IMR-90 (cell line): ENCODE measurements at regions not wholly inside any gene's neighbourhood (a gene's known extent, or its start where the extent isn't known, plus 50 kb on each side); places are given as distances from the start of the nearest gene placed in this dataset.

Experiments
- ATAC-seq: fragments of 200-7000 bp; cut with Tn5 transposase; 2 replicates; pipeline ENCODE4 v1.9.1; 2020; ENCODE audit warnings: low read depth, mild to moderate bottlenecking, moderate library complexity
- BruUV-seq: library from RNA; stranded (reverse); fragments of 400-500 nt; replicated peaks from 2 replicates; lab custom pipeline; 2021; lab: Mats Ljungman, UMichigan
- CTCF ChIA-PET: fragments of 300-600 bp; formaldehyde crosslinking; extraction: SDS; loops from one replicate; lab custom pipeline; 2021; ENCODE audit warnings: antibody characterized with exemption; lab: Yijun Ruan, JAX
- POLR2A ChIA-PET: fragments of 300-600 bp; sonication (Branson Sonifier 250); formaldehyde crosslinking; loops from one replicate; lab custom pipeline; 2022; ENCODE audit warnings: antibody characterized with exemption; ENCODE audit not compliant: unreplicated experiment; lab: Charles Lee
- DNase-seq: peaks from one replicate; pipeline ENCODE4 v3.0.0; 2013
- H2AFZ ChIP-seq: replicated peaks from 2 replicates; pipeline ENCODE3; 2013; ENCODE audit warnings: low read length, mild to moderate bottlenecking; ENCODE audit not compliant: poor library complexity
- H2AK5ac ChIP-seq: 2 replicates; pipeline ENCODE4 v1.6.1; 2013; ENCODE audit warnings: low read depth, low read length, inconsistent platforms
- H2AK9ac ChIP-seq: replicated peaks from 2 replicates; pipeline ENCODE3; 2013; ENCODE audit warnings: mild to moderate bottlenecking, low read depth, low read length, moderate library complexity; ENCODE audit not compliant: poor library complexity
- H2BK120ac ChIP-seq: 2 replicates; pipeline ENCODE4 v1.6.1; 2013; ENCODE audit warnings: low read depth, low read length, inconsistent platforms
- H2BK15ac ChIP-seq: 3 replicates; pipeline ENCODE4 v1.6.1; 2013; ENCODE audit warnings: low read depth, low read length, inconsistent platforms
- H2BK20ac ChIP-seq: 2 replicates; pipeline ENCODE4 v1.6.1; 2013; ENCODE audit warnings: low read depth, mild to moderate bottlenecking, inconsistent platforms, low read length, moderate library complexity
- H2BK5ac ChIP-seq: 2 replicates; pipeline ENCODE4 v1.6.1; 2013; ENCODE audit warnings: mild to moderate bottlenecking, low read depth, low read length, inconsistent platforms; ENCODE audit not compliant: poor library complexity, severe bottlenecking
- H3K14ac ChIP-seq: replicated peaks from 2 replicates; pipeline ENCODE4 v1.6.1; 2013; ENCODE audit warnings: low read depth, low read length, inconsistent platforms
- H3K18ac ChIP-seq: 2 replicates; pipeline ENCODE4 v1.6.1; 2013; ENCODE audit warnings: low read depth, low read length, control low read depth
- H3K23ac ChIP-seq: 2 replicates; pipeline ENCODE4 v1.6.1; 2013; ENCODE audit warnings: low read depth, low read length, inconsistent platforms
- H3K27ac ChIP-seq: 2 replicates; pipeline ENCODE4 v1.5.1; 2013; ENCODE audit warnings: mild to moderate bottlenecking, control low read depth, low read length; ENCODE audit not compliant: insufficient read depth
- H3K27me3 ChIP-seq: 2 replicates; pipeline ENCODE4 v1.6.1; 2013; ENCODE audit warnings: low read length; ENCODE audit not compliant: control insufficient read depth, insufficient read depth
- H3K36me3 ChIP-seq: 2 replicates; pipeline ENCODE4 v1.6.1; 2013; ENCODE audit warnings: low read length, mixed read lengths; ENCODE audit not compliant: control insufficient read depth, insufficient read depth
- H3K4ac ChIP-seq: 2 replicates; pipeline ENCODE4 v1.6.1; 2013; ENCODE audit warnings: low read depth, low read length, inconsistent platforms
- H3K4me1 ChIP-seq: 2 replicates; pipeline ENCODE4 v1.6.1; 2013; ENCODE audit warnings: low read length, mixed read lengths; ENCODE audit not compliant: control insufficient read depth, insufficient read depth
- H3K4me2 ChIP-seq: 2 replicates; pipeline ENCODE4 v1.6.1; 2013; ENCODE audit warnings: low read depth, mild to moderate bottlenecking, control low read depth, low read length, moderate library complexity
- H3K4me3 ChIP-seq: 2 replicates; pipeline ENCODE4 v1.5.1; 2013; ENCODE audit warnings: low read depth, mild to moderate bottlenecking, control low read depth, low read length, moderate library complexity; ENCODE audit not compliant: insufficient read depth
- H3K56ac ChIP-seq: 2 replicates; pipeline ENCODE4 v1.6.1; 2013; ENCODE audit warnings: low read length, inconsistent platforms; ENCODE audit not compliant: insufficient read depth; ENCODE audit errors: extremely low read depth
- H3K79me1 ChIP-seq, 2 experiments: 2 replicates each; pipeline ENCODE4 v1.6.1; 2013; ENCODE audit warnings: low read length in 2 of 2, inconsistent platforms in 1 of 2, low read depth in 1 of 2
- H3K9ac ChIP-seq: 2 replicates; pipeline ENCODE4 v1.6.1; 2013; ENCODE audit warnings: low read depth, low read length, control low read depth
- H3K9me1 ChIP-seq: 2 replicates; pipeline ENCODE4 v1.6.1; 2013; ENCODE audit warnings: low read length, inconsistent platforms; ENCODE audit not compliant: insufficient read depth
- H3K9me3 ChIP-seq: 2 replicates; pipeline ENCODE4 v1.6.1; 2013; ENCODE audit warnings: low read length; ENCODE audit not compliant: control insufficient read depth, insufficient read depth
- H4K20me1 ChIP-seq: 2 replicates; pipeline ENCODE4 v1.6.1; 2013; ENCODE audit warnings: low read length, inconsistent platforms; ENCODE audit not compliant: insufficient read depth
- H4K5ac ChIP-seq: 2 replicates; pipeline ENCODE4 v1.6.1; 2013; ENCODE audit warnings: mild to moderate bottlenecking, low read depth, low read length, control low read depth
- H4K8ac ChIP-seq, 2 experiments: 2 replicates each; pipeline ENCODE4 v1.6.1; 2013; ENCODE audit warnings: low read depth in 2 of 2, low read length in 2 of 2, control low read depth in 1 of 2, inconsistent platforms in 1 of 2
- H4K91ac ChIP-seq: 2 replicates; pipeline ENCODE4 v1.6.1; 2013; ENCODE audit warnings: low read depth, low read length, inconsistent platforms; ENCODE audit not compliant: insufficient read depth
- BHLHE40 ChIP-seq: fragments of 150-350 bp; IDR thresholded peaks from 2 replicates; pipeline ENCODE4 v1.6.1; 2016; ENCODE audit warnings: mild to moderate bottlenecking, low read depth, low read length
- CEBPB ChIP-seq: IDR thresholded peaks from 2 replicates; pipeline ENCODE4 v1.6.1; 2012; ENCODE audit warnings: low read depth, low read length, improper control_type of control experiment
- CHD1 ChIP-seq: IDR thresholded peaks from 2 replicates; pipeline ENCODE4 v1.6.1; 2012; ENCODE audit warnings: low read depth, low read length, improper control_type of control experiment
- CTCF ChIP-seq: conservative IDR thresholded peaks from 2 replicates; pipeline ENCODE4 v1.5.1; 2012; ENCODE audit warnings: mild to moderate bottlenecking, low read depth, low read length, improper control_type of control experiment
- ELK1 ChIP-seq: fragments of 150-350 bp; IDR thresholded peaks from 2 replicates; pipeline ENCODE4 v1.6.1; 2016; ENCODE audit warnings: low read depth, mild to moderate bottlenecking, low read length, moderate library complexity, borderline replicate concordance
- FOS ChIP-seq: fragments of 150-350 bp; IDR thresholded peaks from 2 replicates; pipeline ENCODE4 v1.6.1; 2016; ENCODE audit warnings: low read depth, low read length
- MAFK ChIP-seq: IDR thresholded peaks from 2 replicates; pipeline ENCODE4 v1.6.1; 2012; ENCODE audit warnings: low read depth, low read length, improper control_type of control experiment
- MAZ ChIP-seq: IDR thresholded peaks from 2 replicates; pipeline ENCODE4 v1.6.1; 2012; ENCODE audit warnings: low read depth, mild to moderate bottlenecking, low read length, improper control_type of control experiment, moderate library complexity, borderline replicate concordance
- NFE2L2 ChIP-seq: fragments of 150-350 bp; IDR thresholded peaks from 2 replicates; pipeline ENCODE4 v1.6.1; 2016; ENCODE audit warnings: low read depth, mild to moderate bottlenecking, low read length
- POLR2A ChIP-seq: IDR thresholded peaks from 2 replicates; pipeline ENCODE4 v1.6.1; 2012; ENCODE audit warnings: mild to moderate bottlenecking, low read depth, low read length
- RAD21 ChIP-seq: IDR thresholded peaks from 2 replicates; pipeline ENCODE4 v1.6.1; 2012; ENCODE audit warnings: low read length, improper control_type of control experiment
- RFX5 ChIP-seq: IDR thresholded peaks from 2 replicates; pipeline ENCODE4 v1.8.0; 2012; ENCODE audit warnings: low read depth, mild to moderate bottlenecking, low read length, moderate library complexity
- SMC3 ChIP-seq: fragments of 150-350 bp; IDR thresholded peaks from 2 replicates; pipeline ENCODE4 v1.6.1; 2016; ENCODE audit warnings: low read depth, mild to moderate bottlenecking, antibody characterized with exemption, low read length, moderate library complexity
- USF2 ChIP-seq: fragments of 150-350 bp; IDR thresholded peaks from 2 replicates; pipeline ENCODE4 v1.6.1; 2017; ENCODE audit warnings: mild to moderate bottlenecking, antibody characterized with exemption, low read length, low read depth
- WGBS, 2 experiments: methylation state at CpG; one replicate each; pipeline versions ENCODE4 v1.1.5 to v1.1.7; 2013; ENCODE audit warnings: missing lambda C conversion rate in 2 of 2; ENCODE audit not compliant: insufficient read length in 1 of 2; ENCODE audit errors: extremely low coverage in 2 of 2; 5-methylcytosine and 5-hydroxymethylcytosine counted together
- dilution Hi-C: fragments of 300-500 bp; cut with HindIII; formaldehyde crosslinking; loops from one replicate; pipeline ENCODE4 v1.14.3; 2018; ENCODE audit warnings: low sequenced_read_pairs; ENCODE audit not compliant: unreplicated experiment
- in situ Hi-C: fragments of 300-500 bp; cut with MboI; formaldehyde crosslinking; loops from 3 replicates; pipeline ENCODE4 v1.14.3; 2019; ENCODE audit warnings: low sequenced_read_pairs, inconsistent platforms, mixed read lengths
- intact Hi-C: fragments of 100-400 bp; cut with micrococcal nuclease; formaldehyde crosslinking; loops from 2 replicates; pipeline ENCODE4 v1.10.0; 2022

- Histone ChIP-seq H3K23ac (no peak overlapping the region), H3K79me1 (no peaks in the 10 kb centered on the region), H4K20me1 (no peaks in the 10 kb centered on the region), H3K56ac (no peak overlapping the region), H3K9me1 (no peaks in the 10 kb centered on the region), H3K4me3 (no peak overlapping the region), H3K4me1 (no peaks in the 10 kb centered on the region), H3K14ac (no peak overlapping the region), H3K27me3 (no peaks in the 10 kb centered on the region), H4K8ac (no peak overlapping the region), H2AK9ac (no peak overlapping the region), H4K91ac (no peak overlapping the region), H3K9me3 (peaks cover 64% of the 10 kb centered on the region), H4K5ac (no peak overlapping the region), H2BK5ac (no peak overlapping the region), H3K4me2 (no peak overlapping the region), H2BK20ac (no peak overlapping the region), H3K4ac (no peak overlapping the region), H3K27ac (no peak overlapping the region), H3K36me3 (no peaks in the 10 kb centered on the region), H2AFZ (no peak overlapping the region), H2BK120ac (no peak overlapping the region), H3K18ac (no peak overlapping the region), H2BK15ac (no peak overlapping the region), H2AK5ac (no peak overlapping the region), H3K9ac (no peak overlapping the region)
- TF ChIP-seq CEBPB (no peak), CHD1 (no peak), RFX5 (no peak), USF2 (no peak), POLR2A (no peak), RAD21 (no peak), NFE2L2 (no peak), MAFK (no peak), SMC3 (no peak), CTCF (no peak), MAZ (no peak), BHLHE40 (no peak), ELK1 (no peak), FOS (no peak)
- WGBS, 2 experiments, result 90% methylated on average over 2 of the region's 16 CpGs; no CpG with 5 or more reads in 1 of the 2 experiments
- in situ Hi-C loops, result no loop called here
- ATAC-seq, result no peak
- BruUV-seq, result no TSS peak
- ChIA-PET CTCF (no interaction called here), POLR2A (no interaction called here)
- DNase-seq, result no peak
- intact Hi-C loops, result no loop called here
- dilution Hi-C loops, result no loop called here
Observed at GRCh38 chr13:111917901-111918300, 149.0 kb upstream of the SOX1 start.
